ENCODE measurements at regions not wholly inside any gene's neighbourhood (a gene's known extent, or its start where the extent isn't known, plus 50 kb on each side); places are given as distances from the start of the nearest gene placed in this dataset.
"Not testable (repeated sequence)": the region's sequence is repeated elsewhere in the genome, so short reads cannot be mapped to it uniquely, and the experiment has no call there.

GRCh38 chr5:54404568-54404967 lies 50.9 kb upstream of the HSPB3 start:
- intact Hi-C loops (cut with micrococcal nuclease): loop anchor here (1.0 kb wide), 1 partner anchor 14 kb away; no protein-coding TSS in a partner anchor

DNA sequence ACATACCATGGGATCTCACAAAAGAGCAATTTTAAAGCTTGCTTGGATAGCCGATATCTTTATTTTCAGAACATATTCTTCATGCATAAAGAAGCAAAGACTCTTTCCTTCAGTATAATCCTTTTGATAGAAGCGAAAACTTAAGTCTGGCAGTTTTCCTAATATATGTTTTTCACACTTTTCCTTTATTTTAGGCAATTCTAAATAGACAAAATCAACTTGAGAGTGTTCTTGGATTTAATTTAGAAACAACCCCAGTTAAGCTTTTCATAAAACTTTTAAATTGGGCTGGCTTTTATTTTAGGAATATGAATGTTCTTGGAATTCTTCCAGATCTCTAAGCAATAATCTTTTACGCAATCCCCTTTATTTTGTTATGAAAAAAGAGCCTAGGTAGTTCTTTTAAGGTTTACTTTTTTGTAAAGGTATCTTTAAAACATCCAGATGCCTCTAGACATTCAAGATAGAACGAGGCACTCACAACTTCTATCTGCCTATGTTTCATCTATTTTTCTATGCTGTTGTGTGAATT lies 51.5 kb upstream of the HSPB3 start:
- intact Hi-C loops (cut with micrococcal nuclease): loop anchor here (1.0 kb wide), 1 partner anchor 14 kb away; no protein-coding TSS in a partner anchor

- intact Hi-C loops (cut with micrococcal nuclease): no loop called here
Measured at GRCh38 chr5:54403121-54403520, 52.4 kb upstream of the HSPB3 start.

DNA sequence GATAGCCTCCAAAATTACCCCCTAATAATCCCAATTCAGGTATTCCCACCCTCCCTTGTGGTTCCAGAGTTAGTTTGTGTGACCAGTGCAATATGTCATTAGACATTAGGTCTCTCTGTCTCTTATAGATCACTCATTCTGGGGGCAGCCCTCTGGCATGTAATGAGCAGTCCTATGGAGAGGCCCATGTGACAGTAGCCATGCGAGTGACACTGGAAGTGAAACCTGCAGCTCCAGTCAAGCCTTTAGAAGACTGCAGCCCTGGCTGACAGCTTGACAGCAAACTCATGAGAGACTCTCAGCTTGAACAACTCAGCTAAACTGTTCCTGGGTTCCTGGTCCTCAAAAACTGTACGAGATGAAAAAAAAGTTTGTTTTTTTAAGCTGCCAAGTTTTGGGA lies 54.0 kb upstream of the HSPB3 start:
- intact Hi-C loops (cut with micrococcal nuclease): no loop called here

DNA sequence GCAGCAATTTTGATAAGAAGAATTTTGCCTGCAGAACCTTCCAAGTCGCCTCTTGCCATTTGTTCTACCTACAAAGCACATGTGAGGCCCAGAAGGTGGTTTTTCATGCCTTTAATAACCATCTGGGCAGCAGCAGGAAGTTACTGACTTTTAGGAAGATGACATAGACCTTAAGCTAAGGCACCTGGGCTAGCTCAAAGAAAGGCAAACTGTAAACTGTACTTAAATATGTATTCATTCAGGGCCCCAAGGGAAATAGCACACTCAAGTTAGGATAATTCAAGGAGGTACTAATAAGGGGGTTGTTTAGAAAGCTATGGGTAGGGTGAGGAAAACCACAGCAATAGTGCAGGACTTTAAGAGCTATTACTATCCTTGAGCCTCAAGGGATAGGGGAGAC lies 57.3 kb upstream of the HSPB3 start:
- intact Hi-C loops (cut with micrococcal nuclease): no loop called here

GRCh38 chr5:54397420-54397819 lies 58.1 kb upstream of the HSPB3 start:
- intact Hi-C loops (cut with micrococcal nuclease): no loop called here

GRCh38 chr5:54393007-54393406 lies 62.5 kb upstream of the HSPB3 start:
- intact Hi-C loops (cut with micrococcal nuclease): not testable (repeated sequence)

GRCh38 chr5:54390539-54391031 lies 64.9 kb upstream of the HSPB3 start:
- intact Hi-C loops (cut with micrococcal nuclease): no loop called here

DNA sequence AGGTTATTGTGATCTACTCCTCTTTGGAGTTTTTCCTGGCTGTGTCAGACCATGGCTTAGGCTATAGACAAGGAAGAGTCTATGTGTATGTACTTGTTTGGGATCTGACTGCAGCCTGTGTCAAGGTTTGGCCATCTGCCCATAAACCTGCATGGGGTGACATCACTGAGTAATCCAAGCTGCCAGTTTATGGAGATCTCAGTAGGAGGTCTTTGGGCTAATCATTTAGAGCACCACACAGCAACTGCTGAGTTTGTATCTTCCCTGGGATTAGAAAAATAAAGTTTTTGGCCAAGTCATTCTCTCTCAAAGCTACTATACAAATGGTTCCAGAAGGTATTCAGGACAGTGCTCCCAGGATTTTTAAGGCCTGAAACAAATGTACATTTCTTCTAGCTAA lies 65.5 kb upstream of the HSPB3 start:
- intact Hi-C loops (cut with micrococcal nuclease): no loop called here

DNA sequence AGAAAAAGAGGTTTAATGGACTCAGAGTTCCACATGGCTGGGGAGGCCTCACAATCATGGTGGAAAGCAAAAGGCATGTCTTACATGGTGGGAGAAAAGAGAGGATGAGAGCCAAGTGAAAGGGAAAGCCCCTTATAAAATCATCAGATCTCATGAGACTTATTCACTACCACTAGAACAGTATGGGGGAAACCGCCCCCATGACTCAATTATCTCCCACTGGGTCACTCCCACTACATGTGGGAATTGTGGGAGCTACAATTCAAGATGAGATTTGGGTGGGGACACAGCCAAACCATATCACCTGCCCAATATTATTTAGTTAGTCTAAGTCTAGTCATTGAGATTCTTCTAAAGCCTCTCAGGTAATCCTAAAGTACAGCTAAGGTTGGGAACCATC lies 66.1 kb upstream of the HSPB3 start:
- intact Hi-C loops (cut with micrococcal nuclease): not testable (repeated sequence)

DNA sequence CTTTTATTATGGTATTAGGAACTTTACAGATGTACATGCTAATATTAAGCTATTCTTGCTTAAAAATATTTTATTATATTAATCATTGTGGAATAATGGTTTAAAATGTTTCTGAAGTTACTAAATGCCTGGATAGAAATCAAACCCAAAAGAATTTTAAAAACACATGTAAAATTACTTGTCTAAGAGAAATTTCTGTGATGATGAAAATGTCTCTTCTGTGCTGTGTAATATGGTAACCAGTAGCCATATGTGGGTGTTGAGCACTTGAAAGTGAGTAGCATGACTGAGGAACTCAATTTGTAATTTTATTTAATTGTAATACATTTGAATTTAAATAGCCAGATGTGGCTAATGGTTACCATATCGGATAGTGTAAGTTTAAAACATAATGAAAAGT lies 66.7 kb upstream of the HSPB3 start:
- intact Hi-C loops (cut with micrococcal nuclease): no loop called here

- intact Hi-C loops (cut with micrococcal nuclease): no loop called here
Measured at GRCh38 chr5:54388409-54388808, 67.1 kb upstream of the HSPB3 start.

GRCh38 chr5:54387659-54388232 lies 67.8 kb upstream of the HSPB3 start:
- intact Hi-C loops (cut with micrococcal nuclease): no loop called here

GRCh38 chr5:54387031-54387430 lies 68.5 kb upstream of the HSPB3 start:
- intact Hi-C loops (cut with micrococcal nuclease): no loop called here

DNA sequence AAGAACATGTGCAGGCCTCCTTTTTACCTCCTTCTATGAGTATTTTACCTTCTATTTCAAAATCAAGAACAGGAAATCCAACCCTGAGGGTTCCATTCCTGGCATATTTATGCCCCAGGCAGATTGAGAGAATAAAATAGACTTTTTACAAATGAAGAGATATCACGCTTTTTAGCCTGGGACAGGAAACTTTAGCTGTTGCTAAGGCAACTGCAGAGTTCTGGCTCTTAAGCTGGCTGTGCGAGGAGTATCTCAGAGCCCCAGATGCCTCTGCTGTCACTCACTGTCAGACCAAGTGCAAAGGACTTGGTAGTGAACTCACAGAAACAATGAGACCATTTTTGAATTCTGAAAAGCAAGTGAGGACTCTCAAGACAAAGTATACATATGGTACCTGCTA lies 69.5 kb upstream of the HSPB3 start:
- intact Hi-C loops (cut with micrococcal nuclease): no loop called here

DNA sequence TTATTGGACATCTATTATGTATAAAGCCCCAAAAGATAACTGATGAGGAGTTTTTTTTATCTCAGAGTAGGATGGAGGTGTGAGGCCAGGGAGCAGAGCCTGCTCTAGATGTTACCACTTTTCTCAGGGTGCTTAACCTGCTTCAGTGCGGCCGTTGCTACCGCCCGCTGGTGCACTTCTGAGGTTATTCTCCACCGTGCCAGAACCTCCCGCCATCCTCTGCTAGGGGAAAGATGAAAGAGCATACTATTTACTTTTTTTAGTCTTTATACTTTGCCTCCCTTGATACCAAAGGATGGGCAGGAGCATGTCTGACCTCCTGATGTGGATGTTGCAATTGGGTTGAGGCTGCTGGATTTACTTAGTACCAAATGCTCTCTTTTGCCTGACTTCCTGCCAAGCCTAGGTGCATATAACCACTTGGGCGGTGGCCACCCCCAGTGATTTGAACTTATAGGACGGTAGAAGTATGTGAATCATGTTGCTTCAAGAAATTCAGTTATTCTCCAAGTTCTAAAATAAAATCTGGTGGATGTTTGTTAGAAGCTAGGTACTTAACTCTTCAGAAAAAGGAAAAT lies 71.1 kb upstream of the HSPB3 start:
- intact Hi-C loops (cut with micrococcal nuclease): no loop called here

DNA sequence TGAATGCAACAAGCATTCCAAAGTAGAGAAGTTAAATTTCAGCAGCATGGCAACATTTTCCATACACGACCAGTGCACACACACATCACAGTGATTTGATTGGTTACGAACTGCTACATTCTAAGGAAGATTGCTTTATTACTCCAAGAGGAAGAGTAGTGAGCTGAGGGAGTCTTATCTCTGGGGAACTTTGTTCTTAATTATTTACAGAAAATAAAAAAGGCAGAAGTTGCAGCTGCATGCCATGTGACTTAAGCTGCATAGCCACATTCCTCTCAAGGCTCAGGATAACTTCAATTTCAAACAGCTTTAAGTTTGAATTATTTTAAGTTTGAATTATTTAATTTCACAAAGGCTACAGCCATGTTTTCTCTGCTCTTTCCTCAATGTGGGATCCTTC lies 71.6 kb upstream of the HSPB3 start:
- intact Hi-C loops (cut with micrococcal nuclease): no loop called here

DNA sequence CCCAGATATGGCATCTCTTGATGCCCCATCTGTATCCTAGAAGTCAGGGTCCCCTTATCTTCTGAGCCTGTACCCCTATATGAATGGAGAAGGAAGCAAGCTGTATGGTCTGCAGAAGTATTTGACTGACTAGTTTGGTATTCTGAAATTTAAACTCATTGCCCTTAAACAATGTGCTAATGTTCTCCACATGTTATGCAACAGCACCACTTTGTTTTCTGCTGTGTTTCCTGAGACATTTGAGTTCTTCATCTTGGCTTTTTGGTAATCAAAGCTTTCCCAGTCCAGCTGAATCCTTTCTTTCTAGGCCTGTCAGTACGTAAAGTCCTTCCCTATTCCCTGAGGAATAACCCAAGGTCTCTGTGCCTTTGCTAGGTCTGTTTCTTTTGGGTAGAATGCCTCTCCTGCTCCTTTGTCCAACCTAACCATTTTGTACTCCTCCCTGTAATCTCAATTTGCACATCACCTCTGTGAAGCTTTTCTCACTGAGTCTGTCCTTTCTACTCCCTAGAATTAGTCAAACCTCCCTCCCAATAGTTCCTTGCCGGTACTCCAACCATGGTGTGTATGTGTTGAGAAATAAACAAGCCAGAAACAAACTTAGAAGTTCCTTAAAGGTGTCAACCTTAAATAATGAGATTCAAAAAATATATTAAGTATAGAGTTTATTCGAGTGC lies 72.1 kb upstream of the HSPB3 start:
- intact Hi-C loops (cut with micrococcal nuclease): no loop called here

- intact Hi-C loops (cut with micrococcal nuclease): not testable (repeated sequence)
Measured at GRCh38 chr5:54381319-54381718, 70.9 kb upstream of the ARL15 start.

DNA sequence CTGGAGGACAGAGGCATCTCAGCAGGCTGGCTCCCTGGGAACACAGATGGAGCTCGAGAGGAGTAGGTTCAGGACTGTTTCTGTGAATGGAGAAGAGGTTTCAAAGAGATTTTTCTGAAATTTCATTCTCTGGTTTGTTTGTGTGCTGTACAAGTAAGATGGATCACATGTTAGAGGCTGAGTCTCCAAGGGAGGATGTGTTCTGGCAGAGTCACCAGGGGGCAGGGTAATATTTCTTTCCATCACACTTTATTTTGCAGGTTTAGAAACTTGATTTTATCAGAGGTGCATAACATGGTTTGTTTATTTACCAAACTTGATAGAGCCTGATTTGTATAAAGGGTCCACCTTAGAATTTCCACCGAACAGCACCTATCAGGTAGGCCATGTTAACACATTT lies 69.2 kb upstream of the ARL15 start:
- intact Hi-C loops (cut with micrococcal nuclease): no loop called here

GRCh38 chr5:54378707-54379106 lies 68.3 kb upstream of the ARL15 start:
- intact Hi-C loops (cut with micrococcal nuclease): no loop called here

GRCh38 chr5:54377339-54377738 lies 67.0 kb upstream of the ARL15 start:
- intact Hi-C loops (cut with micrococcal nuclease): not testable (repeated sequence)

GRCh38 chr5:54370982-54371381 lies 60.6 kb upstream of the ARL15 start:
- intact Hi-C loops (cut with micrococcal nuclease): no loop called here

All from T-helper 2 cell treated with Interferon-gamma antibody and Interleukin-4, amounts not matched to agents 100 ng/mL and 5 ng/mL, for 36 hours (primary cell).